ENCODE measurements at regions not wholly inside any gene's neighbourhood (a gene's known extent, or its start where the extent isn't known, plus 50 kb on each side); places are given as distances from the start of the nearest gene placed in this dataset.

DNA sequence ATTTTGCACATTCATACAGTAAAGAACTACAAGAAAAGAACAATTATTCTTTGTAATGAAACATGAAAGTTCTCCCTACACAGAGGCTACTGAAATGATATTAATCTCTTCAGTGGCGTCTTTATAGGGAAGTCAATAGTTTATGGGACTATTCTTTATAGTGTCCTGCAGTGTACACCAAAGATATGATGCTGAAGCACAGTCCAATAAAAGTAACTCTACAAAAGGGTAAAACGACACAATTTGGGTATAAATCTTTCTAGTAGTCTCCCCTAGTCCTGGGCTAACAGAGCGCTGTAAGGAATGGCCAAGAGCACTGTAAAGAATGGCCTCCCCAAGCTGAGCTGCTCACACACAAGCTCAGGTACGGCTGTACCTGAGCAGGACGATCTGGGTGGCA is 101.1 kb upstream of the FUNDC1 start:
- TF ChIP-seq ZFX (IDR thresholded peaks at IDR 0.05), result no peak
- TF ChIP-seq CTCF (IDR thresholded peaks at IDR 0.05 in 2 of 3, conservative IDR thresholded peaks at IDR 0.05 in 1 of 3; ENCODE audit: borderline replicate concordance in 1 of 3, insufficient read depth in 1 of 3, low read depth in 2 of 3, low read length in 2 of 3), result no peak
